GM19351 (cell line): ENCODE measurements at regions not wholly inside any gene's neighbourhood (a gene's known extent, or its start where the extent isn't known, plus 50 kb on each side); places are given as distances from the start of the nearest gene placed in this dataset.

Experiments
- ATAC-seq: cut with Tn5 transposase; IDR thresholded peaks from one replicate; pipeline ENCODE4 v1.9.1; 2021; ENCODE audit warnings: mild to moderate bottlenecking, moderate library complexity; ENCODE audit not compliant: unreplicated experiment

GRCh38 chr5:38101897-38102296 lies 156.5 kb upstream of the EGFLAM start:
- no peak for ATAC-seq

GRCh38 chr5:38099205-38100168 lies 158.9 kb upstream of the EGFLAM start:
- no peak for ATAC-seq

- no peak for ATAC-seq
Observed at GRCh38 chr5:38094889-38095288, 163.5 kb upstream of the EGFLAM start.

- no peak for ATAC-seq
Observed at GRCh38 chr5:38093855-38094254, 164.5 kb upstream of the EGFLAM start.

- no peak for ATAC-seq
Observed at GRCh38 chr5:38086777-38087176, 171.6 kb upstream of the EGFLAM start.

GRCh38 chr5:38079620-38080402 lies 178.5 kb upstream of the EGFLAM start:
- no peak for ATAC-seq

GRCh38 chr5:38078161-38078560 lies 180.2 kb upstream of the EGFLAM start:
- no peak for ATAC-seq

- ATAC-seq = no peak
Observed at GRCh38 chr5:38077652-38078051, 180.7 kb upstream of the EGFLAM start.

- ATAC-seq = peak; percentile 75
Observed at GRCh38 chr5:38071831-38072694, 186.3 kb upstream of the EGFLAM start.

- no peak for ATAC-seq
Observed at GRCh38 chr5:38070304-38070950, 187.9 kb upstream of the EGFLAM start.

- no peak for ATAC-seq
Observed at GRCh38 chr5:38069360-38069759, 189.0 kb upstream of the EGFLAM start.

GRCh38 chr5:38060354-38060753 lies 198.0 kb upstream of the EGFLAM start:
- no peak for ATAC-seq

- no peak for ATAC-seq
Observed at GRCh38 chr5:38059876-38060275, 198.5 kb upstream of the EGFLAM start.

GRCh38 chr5:38051711-38052511 lies 206.4 kb upstream of the EGFLAM start:
- ATAC-seq = no peak

- ATAC-seq = no peak
Observed at GRCh38 chr5:38048400-38048799, 208.6 kb upstream of the GDNF start.

GRCh38 chr5:38046103-38046502 lies 206.3 kb upstream of the GDNF start:
- no peak for ATAC-seq

- ATAC-seq = no peak
Observed at GRCh38 chr5:38045446-38045845, 205.6 kb upstream of the GDNF start.

- ATAC-seq = no peak
Observed at GRCh38 chr5:38039826-38040225, 200.0 kb upstream of the GDNF start.

- no peak for ATAC-seq
Observed at GRCh38 chr5:38039091-38039490, 199.2 kb upstream of the GDNF start.

- ATAC-seq = no peak
Observed at GRCh38 chr5:38036765-38037164, 196.9 kb upstream of the GDNF start.
